ENCODE measurements at regions not wholly inside any gene's neighbourhood (a gene's known extent, or its start where the extent isn't known, plus 50 kb on each side); places are given as distances from the start of the nearest gene placed in this dataset.

DNA sequence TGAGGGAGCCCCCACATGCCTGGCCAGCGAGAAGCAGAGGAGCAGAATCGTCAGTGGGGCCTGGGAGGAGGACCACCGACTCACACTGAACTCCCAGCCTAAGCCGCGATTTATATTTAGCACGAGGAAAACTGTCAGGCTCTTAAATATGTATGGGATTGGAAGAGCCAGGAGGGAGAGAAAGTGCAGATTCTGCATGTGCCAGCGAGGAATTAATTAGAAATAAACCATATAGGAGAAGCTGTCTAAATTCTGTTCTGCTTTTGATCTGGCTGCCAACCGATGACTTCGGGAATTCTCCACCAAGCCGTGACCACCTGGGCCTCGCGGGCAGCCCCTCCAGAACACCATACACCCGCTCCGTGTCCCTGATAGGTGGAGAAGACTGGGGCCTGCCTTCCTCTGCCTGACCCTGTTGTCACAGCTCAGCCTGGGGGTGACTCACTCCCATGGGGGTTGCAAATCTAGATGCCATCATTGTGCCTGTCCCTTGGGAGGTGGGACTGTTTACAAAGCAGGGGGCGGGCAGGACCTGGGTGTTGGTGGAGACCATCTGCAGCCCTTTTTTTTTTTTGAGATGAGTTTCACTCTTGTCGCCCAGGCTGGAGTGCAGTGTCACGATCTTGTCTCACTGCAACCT is 91.1 kb upstream of the PMEPA1 start:
- TF ChIP-seq CTCF (IDR thresholded peaks at IDR 0.05; ENCODE audit: insufficient read depth, low read length) (no peak), REST (IDR thresholded peaks at IDR 0.05; ENCODE audit: insufficient replicate concordance, low read depth) (no peak), POLR2AphosphoS5 (IDR thresholded peaks at IDR 0.05; ENCODE audit: low read depth) (no peak), SPI1 (IDR thresholded peaks at IDR 0.05; ENCODE audit: borderline replicate concordance, low read depth) (no peak), GABPA (IDR thresholded peaks at IDR 0.05; ENCODE audit: low read depth) (no peak)
